IMR-90 (cell line): ENCODE measurements at regions not wholly inside any gene's neighbourhood (a gene's known extent, or its start where the extent isn't known, plus 50 kb on each side); places are given as distances from the start of the nearest gene placed in this dataset.

Experiments used
- ATAC-seq: fragments of 200-7000 bp; cut with Tn5 transposase; 2 replicates; pipeline ENCODE4 v1.9.1; 2020; ENCODE audit warnings: low read depth, mild to moderate bottlenecking, moderate library complexity
- BruUV-seq: library from RNA; stranded (reverse); fragments of 400-500 nt; replicated peaks from 2 replicates; lab custom pipeline; 2021; lab: Mats Ljungman, UMichigan
- CTCF ChIA-PET: fragments of 300-600 bp; formaldehyde crosslinking; extraction: SDS; loops from one replicate; lab custom pipeline; 2021; ENCODE audit warnings: antibody characterized with exemption; lab: Yijun Ruan, JAX
- POLR2A ChIA-PET: fragments of 300-600 bp; sonication (Branson Sonifier 250); formaldehyde crosslinking; loops from one replicate; lab custom pipeline; 2022; ENCODE audit warnings: antibody characterized with exemption; ENCODE audit not compliant: unreplicated experiment; lab: Charles Lee
- DNase-seq: peaks from one replicate; pipeline ENCODE4 v3.0.0; 2013
- H2AFZ ChIP-seq: replicated peaks from 2 replicates; pipeline ENCODE3; 2013; ENCODE audit warnings: low read length, mild to moderate bottlenecking; ENCODE audit not compliant: poor library complexity
- H2AK5ac ChIP-seq: 2 replicates; pipeline ENCODE4 v1.6.1; 2013; ENCODE audit warnings: low read depth, low read length, inconsistent platforms
- H2AK9ac ChIP-seq: replicated peaks from 2 replicates; pipeline ENCODE3; 2013; ENCODE audit warnings: mild to moderate bottlenecking, low read depth, low read length, moderate library complexity; ENCODE audit not compliant: poor library complexity
- H2BK120ac ChIP-seq: 2 replicates; pipeline ENCODE4 v1.6.1; 2013; ENCODE audit warnings: low read depth, low read length, inconsistent platforms
- H2BK15ac ChIP-seq: 3 replicates; pipeline ENCODE4 v1.6.1; 2013; ENCODE audit warnings: low read depth, low read length, inconsistent platforms
- H2BK20ac ChIP-seq: 2 replicates; pipeline ENCODE4 v1.6.1; 2013; ENCODE audit warnings: low read depth, mild to moderate bottlenecking, inconsistent platforms, low read length, moderate library complexity
- H2BK5ac ChIP-seq: 2 replicates; pipeline ENCODE4 v1.6.1; 2013; ENCODE audit warnings: mild to moderate bottlenecking, low read depth, low read length, inconsistent platforms; ENCODE audit not compliant: poor library complexity, severe bottlenecking
- H3K14ac ChIP-seq: replicated peaks from 2 replicates; pipeline ENCODE4 v1.6.1; 2013; ENCODE audit warnings: low read depth, low read length, inconsistent platforms
- H3K18ac ChIP-seq: 2 replicates; pipeline ENCODE4 v1.6.1; 2013; ENCODE audit warnings: low read depth, low read length, control low read depth
- H3K23ac ChIP-seq: 2 replicates; pipeline ENCODE4 v1.6.1; 2013; ENCODE audit warnings: low read depth, low read length, inconsistent platforms
- H3K27ac ChIP-seq: 2 replicates; pipeline ENCODE4 v1.5.1; 2013; ENCODE audit warnings: mild to moderate bottlenecking, control low read depth, low read length; ENCODE audit not compliant: insufficient read depth
- H3K27me3 ChIP-seq: 2 replicates; pipeline ENCODE4 v1.6.1; 2013; ENCODE audit warnings: low read length; ENCODE audit not compliant: control insufficient read depth, insufficient read depth
- H3K36me3 ChIP-seq: 2 replicates; pipeline ENCODE4 v1.6.1; 2013; ENCODE audit warnings: low read length, mixed read lengths; ENCODE audit not compliant: control insufficient read depth, insufficient read depth
- H3K4ac ChIP-seq: 2 replicates; pipeline ENCODE4 v1.6.1; 2013; ENCODE audit warnings: low read depth, low read length, inconsistent platforms
- H3K4me1 ChIP-seq: 2 replicates; pipeline ENCODE4 v1.6.1; 2013; ENCODE audit warnings: low read length, mixed read lengths; ENCODE audit not compliant: control insufficient read depth, insufficient read depth
- H3K4me2 ChIP-seq: 2 replicates; pipeline ENCODE4 v1.6.1; 2013; ENCODE audit warnings: low read depth, mild to moderate bottlenecking, control low read depth, low read length, moderate library complexity
- H3K4me3 ChIP-seq: 2 replicates; pipeline ENCODE4 v1.5.1; 2013; ENCODE audit warnings: low read depth, mild to moderate bottlenecking, control low read depth, low read length, moderate library complexity; ENCODE audit not compliant: insufficient read depth
- H3K56ac ChIP-seq: 2 replicates; pipeline ENCODE4 v1.6.1; 2013; ENCODE audit warnings: low read length, inconsistent platforms; ENCODE audit not compliant: insufficient read depth; ENCODE audit errors: extremely low read depth
- H3K79me1 ChIP-seq, 2 experiments: 2 replicates each; pipeline ENCODE4 v1.6.1; 2013; ENCODE audit warnings: low read length in 2 of 2, inconsistent platforms in 1 of 2, low read depth in 1 of 2
- H3K9ac ChIP-seq: 2 replicates; pipeline ENCODE4 v1.6.1; 2013; ENCODE audit warnings: low read depth, low read length, control low read depth
- H3K9me1 ChIP-seq: 2 replicates; pipeline ENCODE4 v1.6.1; 2013; ENCODE audit warnings: low read length, inconsistent platforms; ENCODE audit not compliant: insufficient read depth
- H3K9me3 ChIP-seq: 2 replicates; pipeline ENCODE4 v1.6.1; 2013; ENCODE audit warnings: low read length; ENCODE audit not compliant: control insufficient read depth, insufficient read depth
- H4K20me1 ChIP-seq: 2 replicates; pipeline ENCODE4 v1.6.1; 2013; ENCODE audit warnings: low read length, inconsistent platforms; ENCODE audit not compliant: insufficient read depth
- H4K5ac ChIP-seq: 2 replicates; pipeline ENCODE4 v1.6.1; 2013; ENCODE audit warnings: mild to moderate bottlenecking, low read depth, low read length, control low read depth
- H4K8ac ChIP-seq, 2 experiments: 2 replicates each; pipeline ENCODE4 v1.6.1; 2013; ENCODE audit warnings: low read depth in 2 of 2, low read length in 2 of 2, control low read depth in 1 of 2, inconsistent platforms in 1 of 2
- H4K91ac ChIP-seq: 2 replicates; pipeline ENCODE4 v1.6.1; 2013; ENCODE audit warnings: low read depth, low read length, inconsistent platforms; ENCODE audit not compliant: insufficient read depth
- CEBPB ChIP-seq: IDR thresholded peaks from 2 replicates; pipeline ENCODE4 v1.6.1; 2012; ENCODE audit warnings: low read depth, low read length, improper control_type of control experiment
- MAFK ChIP-seq: IDR thresholded peaks from 2 replicates; pipeline ENCODE4 v1.6.1; 2012; ENCODE audit warnings: low read depth, low read length, improper control_type of control experiment
- NFE2L2 ChIP-seq: fragments of 150-350 bp; IDR thresholded peaks from 2 replicates; pipeline ENCODE4 v1.6.1; 2016; ENCODE audit warnings: low read depth, mild to moderate bottlenecking, low read length
- POLR2A ChIP-seq: IDR thresholded peaks from 2 replicates; pipeline ENCODE4 v1.6.1; 2012; ENCODE audit warnings: mild to moderate bottlenecking, low read depth, low read length
- RAD21 ChIP-seq: IDR thresholded peaks from 2 replicates; pipeline ENCODE4 v1.6.1; 2012; ENCODE audit warnings: low read length, improper control_type of control experiment
- RCOR1 ChIP-seq: IDR thresholded peaks from 2 replicates; pipeline ENCODE4 v1.6.1; 2012; ENCODE audit warnings: mild to moderate bottlenecking, low read length, improper control_type of control experiment; ENCODE audit not compliant: insufficient replicate concordance
- SMC3 ChIP-seq: fragments of 150-350 bp; IDR thresholded peaks from 2 replicates; pipeline ENCODE4 v1.6.1; 2016; ENCODE audit warnings: low read depth, mild to moderate bottlenecking, antibody characterized with exemption, low read length, moderate library complexity
- WGBS, 2 experiments: methylation state at CpG; one replicate each; pipeline versions ENCODE4 v1.1.5 to v1.1.7; 2013; ENCODE audit warnings: missing lambda C conversion rate in 2 of 2; ENCODE audit not compliant: insufficient read length in 1 of 2; ENCODE audit errors: extremely low coverage in 2 of 2; 5-methylcytosine and 5-hydroxymethylcytosine counted together
- dilution Hi-C: fragments of 300-500 bp; cut with HindIII; formaldehyde crosslinking; loops from one replicate; pipeline ENCODE4 v1.14.3; 2018; ENCODE audit warnings: low sequenced_read_pairs; ENCODE audit not compliant: unreplicated experiment
- in situ Hi-C: fragments of 300-500 bp; cut with MboI; formaldehyde crosslinking; loops from 3 replicates; pipeline ENCODE4 v1.14.3; 2019; ENCODE audit warnings: low sequenced_read_pairs, inconsistent platforms, mixed read lengths
- intact Hi-C: fragments of 100-400 bp; cut with micrococcal nuclease; formaldehyde crosslinking; loops from 2 replicates; pipeline ENCODE4 v1.10.0; 2022

DNA sequence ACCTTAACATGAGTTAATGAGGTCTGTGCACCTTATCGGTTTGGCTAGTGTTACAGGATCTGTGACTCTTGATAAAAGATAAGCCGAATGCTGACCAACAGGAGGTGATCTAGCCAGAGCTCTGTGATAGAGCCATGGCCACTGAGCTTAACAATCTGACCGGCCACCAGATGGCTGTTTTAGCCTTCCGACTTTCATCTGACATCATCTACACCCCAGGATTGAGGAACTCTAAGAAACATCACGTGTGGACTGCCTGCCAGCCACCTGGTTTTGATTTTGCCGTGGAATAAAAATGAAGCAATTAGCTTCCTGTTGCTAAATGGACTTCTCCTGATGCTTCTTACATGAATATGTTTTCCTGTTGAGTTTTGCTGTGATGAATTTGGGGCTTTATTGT is 281.3 kb downstream of the CEMIP2 start:
- H4K8ac ChIP-seq = no peak overlapping the region
- H4K91ac ChIP-seq = no peak overlapping the region
- ChIA-PET CTCF (no interaction called here), POLR2A (no interaction called here)
- intact Hi-C loops = no loop called here
- no peak overlapping the region for H2BK5ac ChIP-seq
- no peak overlapping the region for H3K4me3 ChIP-seq
- H4K20me1 ChIP-seq = no peaks in the 10 kb centered on the region
- H3K79me1 ChIP-seq = no peaks in the 10 kb centered on the region
- H3K4ac ChIP-seq = no peak overlapping the region
- H3K27ac ChIP-seq = no peak overlapping the region
- H4K5ac ChIP-seq = no peak overlapping the region
- WGBS, 2 experiments = no CpG with 5 or more reads among the region's 6 CpGs
- TF ChIP-seq RAD21 (no peak), POLR2A (no peak), CEBPB (no peak), SMC3 (no peak), MAFK (no peak), NFE2L2 (no peak), RCOR1 (no peak)
- no peak overlapping the region for H3K56ac ChIP-seq
- H2BK120ac ChIP-seq = no peak overlapping the region
- H2AK9ac ChIP-seq = no peak overlapping the region
- H2BK15ac ChIP-seq = no peak overlapping the region
- ATAC-seq (no peak), DNase-seq (no peak)
- H2BK20ac ChIP-seq = no peak overlapping the region
- no peak overlapping the region for H3K18ac ChIP-seq
- H3K23ac ChIP-seq = no peak overlapping the region
- dilution Hi-C loops = no loop called here
- H3K4me2 ChIP-seq = no peak overlapping the region
- no peaks in the 10 kb centered on the region for H3K4me1 ChIP-seq
- in situ Hi-C loops = no loop called here
- H3K14ac ChIP-seq = no peak overlapping the region
- no peaks in the 10 kb centered on the region for H3K9me1 ChIP-seq
- H3K9me3 ChIP-seq = no peaks in the 10 kb centered on the region
- no peak overlapping the region for H2AK5ac ChIP-seq
- H3K27me3 ChIP-seq = no peaks in the 10 kb centered on the region
- BruUV-seq = no TSS peak
- no peaks in the 10 kb centered on the region for H3K36me3 ChIP-seq
- H2AFZ ChIP-seq = no peak overlapping the region
- H3K9ac ChIP-seq = no peak overlapping the region
